HG03139 (cell line): ENCODE measurements at regions not wholly inside any gene's neighbourhood (a gene's known extent, or its start where the extent isn't known, plus 50 kb on each side); places are given as distances from the start of the nearest gene placed in this dataset.
"Not testable (repeated sequence)": the region's sequence is repeated elsewhere in the genome, so short reads cannot be mapped to it uniquely, and the experiment has no call there.

Experiments used
- ATAC-seq: cut with Tn5 transposase; IDR thresholded peaks from one replicate; pipeline ENCODE4 v1.9.1; 2021; ENCODE audit not compliant: unreplicated experiment

- ATAC-seq: no peak
These were observed 787.2 kb downstream of the METTL4 start for GRCh38 chr18:1784113-1784512.

DNA sequence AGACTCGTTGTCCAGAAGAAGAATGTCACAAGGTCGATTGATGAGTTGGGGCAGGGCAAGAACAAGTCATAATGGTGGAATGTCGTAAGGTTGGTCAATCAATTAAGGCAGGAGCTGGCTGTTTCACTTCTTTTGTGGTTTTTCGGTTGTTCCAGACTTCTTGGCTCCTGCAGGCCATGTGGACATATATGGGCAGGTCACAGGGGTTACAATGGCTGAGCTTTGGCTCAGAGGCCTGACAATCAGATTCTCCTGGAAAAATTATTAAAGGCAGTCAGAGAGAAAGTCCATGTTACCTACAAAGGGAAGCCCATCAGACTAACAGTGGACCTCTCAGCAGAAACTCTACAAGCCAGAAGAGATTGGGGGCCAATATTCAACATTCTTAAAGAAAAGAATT lies 785.3 kb downstream of the METTL4 start:
- not testable (repeated sequence) for ATAC-seq

DNA sequence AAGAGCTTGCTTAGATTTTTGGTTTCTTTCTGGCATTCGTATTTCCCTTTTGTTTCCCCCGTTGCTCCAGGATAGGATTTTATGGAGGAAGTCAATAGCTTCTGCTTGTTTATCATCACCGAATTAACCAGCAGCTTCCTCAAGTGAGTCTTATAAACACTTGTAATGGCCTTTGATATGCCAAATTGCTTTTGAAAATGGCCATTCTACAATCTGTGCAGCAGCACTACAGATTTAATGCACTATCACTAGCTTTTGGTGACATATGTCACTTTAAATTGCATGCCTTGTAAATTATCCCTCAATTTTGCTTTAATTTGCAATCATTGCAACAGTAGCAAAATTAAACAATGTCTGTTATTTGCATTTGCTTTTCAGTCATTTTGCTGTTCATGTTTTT lies 774.7 kb downstream of the METTL4 start:
- no peak for ATAC-seq

DNA sequence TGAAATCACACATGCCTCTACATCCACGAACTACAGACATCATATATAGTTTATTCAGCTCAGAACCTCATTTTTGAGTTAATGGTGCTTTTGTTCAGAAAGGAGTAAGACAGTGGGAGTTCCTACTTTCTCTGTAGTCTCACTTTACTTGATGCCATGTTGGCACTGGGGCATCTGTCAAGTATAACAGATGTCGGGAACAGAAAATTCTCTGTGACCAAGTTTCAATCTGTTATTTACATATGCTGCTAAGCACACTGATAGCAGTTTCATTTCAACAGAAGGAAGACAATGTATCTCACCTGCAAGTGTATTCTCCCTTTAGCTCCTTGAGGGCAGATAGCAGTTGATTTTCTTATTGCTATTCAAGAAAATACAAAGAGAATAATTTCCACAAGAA lies 774.1 kb downstream of the METTL4 start:
- ATAC-seq: no peak

GRCh38 chr18:1805521-1805920 lies 765.8 kb downstream of the METTL4 start:
- no peak for ATAC-seq

GRCh38 chr18:1806884-1807615 lies 764.3 kb downstream of the METTL4 start:
- ATAC-seq: no peak

GRCh38 chr18:1811282-1811681 lies 760.0 kb downstream of the METTL4 start:
- ATAC-seq: no peak

DNA sequence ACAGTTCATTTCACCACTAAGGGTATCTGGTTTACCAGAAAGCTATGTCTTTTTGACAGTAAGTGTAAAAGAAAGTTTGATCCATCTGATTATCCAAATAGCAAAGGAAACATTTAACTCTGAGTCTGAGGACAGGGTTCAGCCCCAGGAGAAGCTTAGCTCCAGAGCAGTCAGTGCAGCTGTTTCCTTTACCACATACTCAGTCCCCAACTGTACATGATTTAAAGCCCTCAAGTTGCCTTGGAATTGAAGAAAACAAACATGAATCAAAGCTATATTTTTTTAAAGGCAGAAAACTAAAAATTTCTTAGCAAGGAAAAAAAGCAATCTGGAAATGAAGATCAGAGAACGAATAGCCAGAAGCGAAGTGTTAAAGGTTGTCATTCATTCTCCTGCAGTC lies 746.0 kb downstream of the METTL4 start:
- no peak for ATAC-seq

DNA sequence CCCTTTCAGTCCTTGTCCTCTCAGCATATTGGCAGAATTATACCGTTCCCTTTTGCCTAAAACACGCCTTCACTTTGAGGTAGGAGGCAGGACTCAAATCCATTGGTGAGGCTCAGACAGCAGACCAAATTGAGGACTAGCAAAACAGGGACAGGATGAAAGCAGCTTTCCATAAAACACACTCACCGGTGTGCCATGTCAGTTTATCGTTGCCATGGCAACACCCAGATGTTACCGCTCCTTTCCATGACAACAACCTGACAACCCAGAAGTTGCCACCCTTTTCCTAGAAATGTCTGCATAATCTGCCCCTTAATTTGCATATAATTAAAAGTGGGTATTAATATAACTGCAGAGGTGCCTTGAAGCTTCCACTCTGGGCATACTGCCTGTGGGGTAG lies 730.4 kb downstream of the METTL4 start:
- no peak for ATAC-seq

GRCh38 chr18:1846640-1847039 lies 724.7 kb downstream of the METTL4 start:
- no peak for ATAC-seq

- no peak for ATAC-seq
These were observed 722.6 kb downstream of the METTL4 start for GRCh38 chr18:1848716-1849115.

GRCh38 chr18:1849386-1849785 lies 721.9 kb downstream of the METTL4 start:
- ATAC-seq: no peak

- not testable (repeated sequence) for ATAC-seq
These were observed 714.0 kb downstream of the METTL4 start for GRCh38 chr18:1857281-1857680.

- no peak for ATAC-seq
These were observed 709.8 kb downstream of the METTL4 start for GRCh38 chr18:1861473-1861872.

DNA sequence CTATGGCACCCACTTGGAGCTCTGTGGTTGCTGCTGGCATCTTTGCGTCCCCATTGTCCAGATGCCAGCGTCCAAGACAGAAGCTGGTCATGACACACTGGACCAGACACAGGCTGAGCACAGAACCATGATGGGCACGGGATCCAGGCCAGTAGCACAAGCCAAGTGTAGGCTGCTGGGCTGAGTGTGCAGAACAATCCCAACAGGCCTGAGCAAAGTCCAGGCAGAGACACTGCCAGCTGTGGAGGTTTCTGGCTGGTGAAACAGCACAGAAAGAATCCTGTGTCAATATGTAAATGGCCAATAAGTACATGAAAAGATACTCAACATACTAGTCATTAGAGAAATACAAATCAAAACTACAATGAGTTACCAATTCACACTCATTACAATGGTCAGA lies 705.4 kb downstream of the METTL4 start:
- no peak for ATAC-seq

DNA sequence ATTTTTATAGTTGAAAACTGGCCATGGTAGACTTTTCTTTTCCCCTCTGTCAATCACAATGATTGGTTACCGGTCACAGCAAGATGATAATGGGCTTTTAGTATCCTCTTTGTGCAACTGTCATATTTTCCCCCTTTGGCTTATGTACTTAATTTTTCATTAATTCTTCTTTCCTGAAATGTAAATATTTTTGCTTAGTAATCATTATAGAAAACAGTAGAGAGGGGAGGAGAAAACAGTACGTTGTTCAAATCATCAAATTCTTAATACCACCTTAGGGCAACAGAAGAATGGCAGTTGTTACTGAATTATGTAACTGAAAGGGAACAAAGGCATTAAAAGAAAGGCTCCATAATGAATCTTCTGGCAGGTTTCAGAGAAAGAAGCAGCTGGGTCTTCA lies 699.0 kb downstream of the METTL4 start:
- no peak for ATAC-seq

DNA sequence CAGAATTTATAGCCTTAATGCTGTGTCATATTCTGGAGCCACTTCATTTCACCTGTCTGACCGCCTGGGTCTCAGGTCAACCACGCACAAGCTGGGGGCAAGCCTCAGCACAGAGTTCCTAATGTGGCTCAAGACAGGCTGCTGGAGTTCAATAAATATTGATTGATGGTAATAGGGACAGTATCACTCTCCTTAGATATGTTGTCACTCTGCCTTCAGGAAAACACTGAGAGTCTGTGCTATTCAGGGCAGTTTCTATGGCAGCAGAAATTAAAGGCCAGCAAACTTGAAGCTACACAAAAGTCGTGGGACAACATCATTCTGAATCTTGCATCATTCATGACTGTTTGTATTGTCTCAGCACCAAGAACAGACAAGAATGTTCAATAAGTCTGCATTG lies 696.1 kb downstream of the METTL4 start:
- no peak for ATAC-seq

GRCh38 chr18:1884623-1885022 lies 686.7 kb downstream of the METTL4 start:
- ATAC-seq: no peak

GRCh38 chr18:1891641-1892040 lies 679.7 kb downstream of the METTL4 start:
- no peak for ATAC-seq

GRCh38 chr18:1892191-1892590 lies 679.1 kb downstream of the METTL4 start:
- ATAC-seq: no peak

DNA sequence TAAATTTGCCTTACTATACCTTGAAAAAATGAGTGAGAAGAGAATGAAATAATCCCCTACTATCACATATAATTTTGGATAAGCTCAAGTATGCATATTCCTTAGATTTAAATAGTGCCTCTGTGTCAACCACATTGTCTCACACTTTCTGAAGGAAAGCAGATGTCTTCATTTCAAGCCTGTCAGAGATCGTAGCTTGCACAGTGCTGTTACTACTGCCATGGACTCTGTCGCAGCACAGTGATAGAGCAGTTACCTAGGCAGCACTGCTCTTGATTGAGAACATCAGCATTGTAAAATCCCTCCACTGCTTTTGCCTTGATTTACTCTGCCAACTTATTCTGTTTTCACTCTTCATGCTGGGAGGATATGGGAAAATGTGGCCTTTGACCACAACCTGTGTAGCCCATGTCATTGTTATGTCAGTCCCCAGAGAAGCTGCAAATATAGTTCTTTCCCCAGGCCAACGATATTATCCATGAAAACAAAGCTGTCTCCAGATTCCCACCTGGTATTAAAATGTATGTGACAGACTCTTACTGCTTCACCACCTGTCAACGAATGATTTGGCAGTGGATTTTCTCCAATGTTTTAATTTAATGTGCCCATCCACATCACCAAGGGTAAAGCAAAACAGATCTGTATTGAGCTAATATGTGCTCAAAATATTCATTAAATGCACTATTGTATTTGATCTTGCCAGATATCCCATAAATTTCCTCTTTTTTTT lies 675.7 kb downstream of the METTL4 start:
- no peak for ATAC-seq

- ATAC-seq: no peak
These were observed 664.9 kb downstream of the METTL4 start for GRCh38 chr18:1906421-1906820.
